ENCODE measurements at regions not wholly inside any gene's neighbourhood (a gene's known extent, or its start where the extent isn't known, plus 50 kb on each side); places are given as distances from the start of the nearest gene placed in this dataset.
A peak's percentile ranks its signal among the peaks of the same experiment; 100 is the strongest.

DNA sequence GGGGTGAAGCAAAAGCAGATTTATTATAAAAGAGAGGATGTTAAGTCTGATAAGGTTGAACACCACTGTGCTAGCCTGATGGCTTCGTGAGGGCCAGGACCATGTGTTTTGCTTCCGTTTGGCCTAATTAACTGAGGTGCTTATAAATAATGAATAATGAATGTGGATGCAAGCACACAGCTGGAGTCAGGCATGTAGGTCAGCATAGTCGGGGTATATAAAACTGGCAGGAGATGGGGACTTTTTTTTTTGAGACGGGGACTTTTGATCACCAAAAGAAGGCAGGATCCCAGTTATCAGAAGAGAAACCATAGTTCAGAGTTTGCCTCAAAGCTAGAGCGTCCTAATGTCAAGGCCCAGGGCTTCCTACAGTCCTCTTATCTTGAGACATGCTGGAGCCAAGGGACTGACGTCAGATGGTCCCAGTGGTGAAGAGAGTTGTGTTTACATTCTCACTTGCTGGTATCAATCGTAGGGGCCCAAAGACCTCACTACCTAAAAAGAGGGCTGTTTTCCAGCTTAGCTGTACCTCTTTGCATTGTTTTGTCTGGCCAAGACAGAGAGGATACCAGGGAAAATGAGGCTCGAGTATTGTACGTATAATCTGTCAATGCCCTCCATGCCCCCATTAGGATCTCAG is 50.4 kb downstream of the RTL9 start:
- DNase-seq: no peak

DNA sequence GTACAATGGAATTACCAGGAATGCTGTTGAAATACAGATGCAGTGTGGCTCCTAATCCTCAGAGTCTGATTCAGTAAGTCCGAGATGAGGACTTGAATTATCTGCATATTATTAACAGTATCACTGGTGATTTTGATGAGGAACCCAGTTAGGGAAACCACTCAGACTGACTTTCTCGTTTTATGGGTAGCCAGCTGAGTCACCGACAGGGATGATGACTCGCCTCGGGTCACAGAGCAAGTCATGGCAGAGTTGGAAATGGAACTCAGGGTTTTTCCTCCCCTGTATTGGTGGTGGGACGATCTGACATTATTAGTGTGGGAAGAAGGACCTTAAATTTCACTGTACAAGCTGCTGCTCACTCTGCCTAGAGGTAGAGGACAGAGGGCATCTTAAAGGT is 51.3 kb downstream of the RTL9 start:
- no peak for DNase-seq

DNA sequence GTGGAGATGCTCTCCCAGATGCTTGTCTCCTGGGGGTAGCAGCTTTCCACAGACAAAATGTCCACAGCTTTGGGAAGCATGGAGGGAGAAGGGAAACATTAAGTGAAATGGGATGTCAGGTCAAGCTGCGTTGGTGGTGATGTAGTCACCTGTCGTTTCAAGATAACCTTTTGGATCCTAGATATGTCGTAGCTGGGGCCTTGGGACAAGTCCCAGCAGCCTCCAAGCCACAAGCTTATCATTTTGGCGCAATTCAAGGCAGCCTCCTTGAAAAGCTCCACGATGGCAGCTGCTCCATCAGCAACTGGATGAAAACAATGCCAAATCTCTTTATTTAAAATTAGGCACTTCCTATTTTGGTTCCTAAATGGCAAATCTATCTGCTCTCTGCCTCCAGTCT is 52.0 kb downstream of the RTL9 start:
- DNase-seq: no peak

DNA sequence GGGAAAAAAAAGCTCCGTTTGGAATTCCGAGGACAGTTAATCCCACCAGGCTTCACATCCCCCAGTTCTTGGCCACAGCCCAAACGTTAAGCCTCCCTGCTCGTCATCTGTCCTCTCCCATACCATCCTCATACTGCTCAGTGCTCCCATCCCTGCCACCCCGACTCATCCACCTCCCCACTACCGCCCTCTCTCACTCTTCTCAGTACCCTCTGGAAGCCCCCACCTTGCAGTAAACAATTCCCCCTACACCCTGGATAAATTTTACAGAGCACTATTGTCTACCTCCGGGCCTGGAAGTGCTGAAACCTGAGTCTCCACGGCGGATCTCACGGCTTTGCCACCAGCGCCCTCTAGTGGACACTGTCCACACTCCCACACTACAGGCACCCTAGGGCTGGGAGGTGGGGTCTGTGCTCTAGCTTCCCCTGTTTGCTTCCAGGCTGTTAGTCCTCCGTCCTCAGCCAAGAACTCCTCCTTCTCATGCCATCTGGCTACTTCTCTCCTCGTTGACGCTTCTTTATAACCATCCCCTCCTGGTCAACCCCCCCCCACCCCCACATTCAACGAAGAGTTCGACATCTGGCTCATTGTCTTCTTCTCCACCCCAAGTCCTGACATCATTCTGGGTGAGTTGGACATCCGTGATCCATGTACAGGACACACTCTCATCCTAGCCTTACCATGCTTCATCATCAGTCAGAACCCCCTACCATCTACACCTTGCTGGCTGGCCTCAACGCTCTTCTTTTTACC is 54.5 kb downstream of the RTL9 start:
- DNase-seq: peak; percentile 59 to 86

DNA sequence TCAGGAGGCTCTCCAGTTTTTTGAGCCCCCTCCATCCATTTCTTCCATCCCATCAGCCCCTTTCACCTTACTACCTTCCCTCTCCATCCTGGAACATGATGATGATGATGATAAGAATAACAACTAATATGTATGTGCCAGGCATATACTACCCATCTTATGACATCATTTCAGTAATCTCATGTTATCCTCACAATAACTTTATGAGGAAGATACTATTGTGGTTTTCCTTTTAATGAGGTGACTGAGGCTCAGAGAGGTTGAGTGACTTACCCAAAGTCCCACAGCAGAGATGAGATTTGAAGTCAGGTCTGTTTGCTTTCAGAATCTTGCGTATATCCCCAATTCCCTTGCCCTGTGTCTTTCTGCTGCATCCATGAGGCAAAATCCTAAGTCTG is 55.1 kb downstream of the RTL9 start:
- no peak for DNase-seq

DNA sequence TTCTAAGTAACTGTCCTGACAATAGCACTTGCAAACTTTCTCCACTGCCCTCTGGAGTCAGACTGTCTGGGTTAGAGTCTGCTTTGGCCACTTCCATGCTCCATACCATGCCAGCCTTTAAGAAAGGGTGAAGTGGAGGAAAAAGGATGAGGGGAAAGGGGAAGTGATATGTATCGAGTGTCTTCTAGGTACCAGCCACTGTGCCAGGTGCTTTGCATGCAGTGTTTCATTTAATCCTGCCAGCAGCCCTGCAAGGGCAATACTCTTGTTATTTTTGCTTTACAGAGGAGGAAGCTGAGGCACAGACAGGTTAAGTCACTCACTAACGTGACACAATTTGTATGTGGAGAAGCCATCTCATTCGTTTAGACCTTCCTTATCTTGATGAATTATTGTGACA is 55.6 kb downstream of the RTL9 start:
- DNase-seq: no peak

DNA sequence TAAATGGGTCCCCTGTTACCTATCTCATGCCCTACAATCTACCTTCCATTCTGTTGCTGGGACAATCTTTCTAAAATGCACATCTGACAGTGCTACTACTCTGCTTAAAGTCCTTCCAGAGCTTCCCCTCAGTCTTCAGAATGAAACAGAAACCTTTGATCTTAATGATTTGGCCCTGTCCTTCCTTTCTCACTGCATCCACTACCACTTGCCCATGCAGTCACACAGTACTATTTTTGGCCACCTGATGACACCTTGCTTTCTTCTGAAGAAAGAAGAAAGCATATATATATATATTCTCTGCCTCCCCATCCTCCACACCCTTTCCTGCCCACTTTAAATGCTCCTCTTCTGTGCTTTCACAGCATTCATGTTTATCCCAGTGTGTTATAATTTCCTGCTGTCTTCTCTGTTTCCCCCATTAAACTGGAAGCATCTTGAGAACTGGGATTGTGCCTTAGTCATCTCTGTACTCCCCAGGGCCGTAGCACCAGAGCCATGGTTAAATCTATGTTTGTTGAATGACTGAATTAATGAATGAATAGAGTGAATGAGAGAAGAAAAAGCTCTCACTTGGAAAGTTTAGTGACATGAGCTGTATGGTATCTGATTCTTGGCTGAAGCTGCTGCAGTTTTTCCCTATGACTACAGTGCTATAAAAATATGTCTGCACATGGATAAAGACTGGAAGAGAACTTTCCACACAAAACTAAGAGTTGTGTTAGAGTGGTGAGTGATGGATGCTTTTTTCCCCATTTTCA is 56.2 kb downstream of the RTL9 start:
- DNase-seq: no peak

GRCh38 chrX:110415440-110416170 is 57.0 kb downstream of the RTL9 start:
- DNase-seq: no peak

GRCh38 chrX:110417128-110417527 is 58.5 kb downstream of the RTL9 start:
- DNase-seq: no peak

- peak; percentile 22 to 62 for DNase-seq
Observed at GRCh38 chrX:110418316-110419235, 59.9 kb downstream of the RTL9 start.

DNA sequence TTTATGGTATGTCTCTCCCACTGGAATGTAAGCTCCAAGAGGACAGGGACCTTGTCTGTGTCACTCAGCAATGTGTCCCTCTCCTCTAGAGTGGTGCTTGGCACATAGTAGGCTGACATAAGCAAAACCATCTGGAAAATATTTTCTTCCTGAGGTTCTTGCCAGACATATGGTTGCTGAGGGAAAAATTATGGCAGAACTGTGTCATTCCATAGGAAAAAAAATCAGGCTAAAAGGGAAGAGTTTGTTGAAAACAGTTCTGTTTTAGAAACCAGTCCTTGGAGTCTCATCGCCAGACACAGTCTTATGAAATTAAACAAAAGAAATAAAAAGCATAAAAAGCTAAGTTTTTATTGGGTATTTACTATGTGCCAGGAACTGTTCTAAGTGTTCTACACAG is 60.9 kb downstream of the RTL9 start:
- DNase-seq: no peak

GRCh38 chrX:110420771-110421499 is 62.3 kb downstream of the RTL9 start:
- DNase-seq: peak; percentile 38 to 66

GRCh38 chrX:110421500-110422455 is 63.1 kb downstream of the RTL9 start:
- DNase-seq: peak; percentile 31 to 39

DNA sequence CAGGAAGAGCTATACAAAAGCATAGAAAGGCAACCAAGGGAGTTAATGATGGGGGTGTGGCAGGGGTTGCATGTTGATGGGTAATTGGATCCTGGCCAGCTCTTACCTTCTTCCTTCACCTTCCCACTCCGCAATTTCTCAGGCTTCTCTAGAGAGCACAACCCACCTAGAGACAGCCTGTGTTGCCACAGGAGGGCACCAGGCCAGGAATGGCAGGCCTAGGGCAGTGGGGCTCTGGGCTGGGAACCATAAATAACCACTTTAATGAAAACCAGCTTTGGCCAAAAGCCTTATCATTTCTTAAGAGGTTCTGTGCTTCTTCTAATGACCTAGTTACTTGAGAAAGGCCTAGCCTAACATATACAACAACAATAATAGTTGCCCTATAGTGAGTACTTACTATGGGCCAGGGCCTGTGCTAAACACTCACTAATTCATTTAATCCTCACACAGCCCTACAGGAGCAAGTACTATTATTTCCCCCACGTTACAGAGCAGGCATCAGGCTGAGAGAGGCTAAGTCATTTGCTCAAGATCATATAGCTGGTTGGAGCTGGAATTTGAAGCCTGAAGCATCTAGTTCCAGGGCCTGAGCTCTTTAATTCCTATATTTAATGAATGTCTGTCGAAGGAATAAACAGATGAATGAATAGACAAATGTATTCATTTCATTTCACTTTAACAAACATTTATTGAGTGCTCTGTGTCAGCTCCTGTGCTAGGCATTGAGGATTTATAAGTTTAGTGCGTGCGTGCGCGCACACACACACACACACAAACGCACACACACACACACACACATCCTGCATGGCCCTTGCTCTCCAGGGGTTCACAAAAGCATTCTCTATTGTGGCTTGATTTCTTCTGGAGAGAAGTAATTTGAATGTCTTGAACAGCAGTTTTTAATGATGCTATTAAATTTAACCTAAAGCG is 66.8 kb downstream of the RTL9 start:
- DNase-seq: no peak

DNA sequence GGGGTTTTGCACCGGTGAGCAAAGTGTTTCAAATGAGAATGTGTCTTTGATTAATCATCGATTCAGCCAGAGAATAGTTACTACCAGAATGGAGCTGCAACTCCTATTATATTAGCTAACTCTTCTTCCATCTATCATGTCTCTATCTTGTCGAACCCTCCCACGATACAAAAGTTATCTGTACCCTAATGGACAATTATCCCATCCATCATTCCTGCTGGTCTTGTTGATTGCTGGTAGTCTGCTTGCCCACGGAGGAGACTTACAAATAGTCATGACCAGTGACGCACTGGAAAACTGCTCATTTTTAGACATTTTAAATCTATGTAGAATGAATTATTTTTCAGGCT is 67.5 kb downstream of the RTL9 start:
- no peak for DNase-seq

GRCh38 chrX:110427076-110427475 is 68.4 kb downstream of the RTL9 start:
- DNase-seq: no peak

DNA sequence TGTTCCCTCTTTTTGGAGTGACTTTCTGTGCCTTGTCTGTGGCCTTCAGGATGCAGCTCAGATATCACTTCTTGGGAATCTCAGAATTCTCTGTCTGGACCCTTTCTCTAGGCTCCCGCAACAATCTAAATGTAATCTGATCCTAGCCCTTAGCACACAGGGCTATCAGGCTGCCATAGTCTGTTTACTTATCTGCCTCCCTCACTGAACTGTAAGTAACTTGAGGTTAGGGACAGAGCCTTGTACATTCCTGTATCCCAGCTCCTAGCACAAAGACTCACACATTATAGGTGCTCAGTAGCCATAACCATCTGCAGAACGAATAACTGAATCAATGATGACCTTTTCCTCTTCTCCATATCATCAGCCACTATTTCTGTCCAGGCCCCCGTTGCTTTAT is 69.5 kb downstream of the RTL9 start:
- DNase-seq: no peak

DNA sequence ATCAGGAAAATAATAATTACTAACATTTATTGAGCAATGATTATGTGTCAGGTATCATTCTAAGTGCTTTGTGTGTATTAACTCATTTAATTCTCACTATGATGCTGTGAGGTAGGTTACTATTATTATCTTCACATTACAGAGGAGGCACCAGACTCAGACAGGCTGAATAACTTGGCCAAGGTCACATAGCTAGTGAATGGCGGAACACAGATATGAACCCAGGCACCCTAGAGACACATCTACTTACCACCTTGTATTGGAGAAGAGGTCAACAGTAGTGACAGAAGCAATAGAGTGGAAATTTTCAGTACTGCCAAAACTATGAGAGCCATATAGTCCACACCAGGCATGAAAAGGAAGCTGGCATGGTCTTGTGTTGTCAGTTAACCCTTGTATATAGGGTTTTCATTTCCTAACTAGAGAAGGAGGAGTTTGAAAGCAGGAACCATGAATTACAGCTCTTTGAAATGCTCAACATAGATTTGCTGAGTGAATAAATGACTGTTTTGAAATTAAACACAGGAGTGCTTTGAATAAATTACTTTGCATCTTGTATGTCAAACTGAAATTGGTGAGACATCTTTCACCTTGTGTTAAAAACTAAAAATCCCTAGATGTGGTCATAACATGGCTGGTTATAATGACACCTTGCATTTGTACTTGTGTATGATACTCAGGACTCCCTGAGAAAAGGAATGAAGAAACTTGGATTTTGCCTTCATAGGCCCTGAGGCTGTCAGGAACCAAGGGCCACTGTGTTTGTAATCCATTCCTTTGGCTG is 71.8 kb downstream of the RTL9 start:
- no peak for DNase-seq

All from NCI-H526 (cell line).